ENCODE measurements at regions not wholly inside any gene's neighbourhood (a gene's known extent, or its start where the extent isn't known, plus 50 kb on each side); places are given as distances from the start of the nearest gene placed in this dataset.
"Not testable (repeated sequence)": the region's sequence is repeated elsewhere in the genome, so short reads cannot be mapped to it uniquely, and the experiment has no call there.

- intact Hi-C loops (cut with DNase I): no loop called here
- Histone ChIP-seq H3K9me3 (no peaks in the 10 kb centered on the region), H3K4me1 (no peaks in the 10 kb centered on the region), H3K4me3 (no peak overlapping the region), H3K27ac (no peak overlapping the region), H3K36me3 (no peaks in the 10 kb centered on the region), H3K27me3 (no peaks in the 10 kb centered on the region)
- ATAC-seq (peak; percentile 53), DNase-seq (no peak)
- TF ChIP-seq, protein P1, sequence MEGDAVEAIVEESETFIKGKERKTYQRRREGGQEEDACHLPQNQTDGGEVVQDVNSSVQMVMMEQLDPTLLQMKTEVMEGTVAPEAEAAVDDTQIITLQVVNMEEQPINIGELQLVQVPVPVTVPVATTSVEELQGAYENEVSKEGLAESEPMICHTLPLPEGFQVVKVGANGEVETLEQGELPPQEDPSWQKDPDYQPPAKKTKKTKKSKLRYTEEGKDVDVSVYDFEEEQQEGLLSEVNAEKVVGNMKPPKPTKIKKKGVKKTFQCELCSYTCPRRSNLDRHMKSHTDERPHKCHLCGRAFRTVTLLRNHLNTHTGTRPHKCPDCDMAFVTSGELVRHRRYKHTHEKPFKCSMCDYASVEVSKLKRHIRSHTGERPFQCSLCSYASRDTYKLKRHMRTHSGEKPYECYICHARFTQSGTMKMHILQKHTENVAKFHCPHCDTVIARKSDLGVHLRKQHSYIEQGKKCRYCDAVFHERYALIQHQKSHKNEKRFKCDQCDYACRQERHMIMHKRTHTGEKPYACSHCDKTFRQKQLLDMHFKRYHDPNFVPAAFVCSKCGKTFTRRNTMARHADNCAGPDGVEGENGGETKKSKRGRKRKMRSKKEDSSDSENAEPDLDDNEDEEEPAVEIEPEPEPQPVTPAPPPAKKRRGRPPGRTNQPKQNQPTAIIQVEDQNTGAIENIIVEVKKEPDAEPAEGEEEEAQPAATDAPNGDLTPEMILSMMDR (IDR thresholded peaks at IDR 0.05): no peak
Measured at GRCh38 chrX:7996851-7997250, 69.6 kb upstream of the PNPLA4 start.

DNA sequence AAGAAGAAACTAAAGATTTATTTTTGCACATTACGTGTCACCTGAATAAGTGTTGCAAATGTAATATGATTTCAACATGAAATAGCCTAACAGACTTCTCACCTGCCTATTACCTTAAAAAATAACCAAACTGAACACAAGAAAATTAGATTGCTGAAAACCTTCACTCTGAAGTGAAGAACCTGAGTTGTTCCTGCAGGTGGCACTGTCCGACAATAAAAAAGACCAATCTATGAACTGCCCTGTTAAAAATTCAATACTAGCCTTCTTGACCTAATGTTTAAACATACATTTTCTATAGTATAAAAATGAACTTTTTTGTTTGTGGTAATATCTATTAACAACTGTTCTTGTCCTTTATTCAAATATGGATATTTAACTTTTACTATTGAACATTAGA, 69.2 kb upstream of the PNPLA4 start:
- Histone ChIP-seq H3K27me3 (no peaks in the 10 kb centered on the region), H3K4me1 (no peaks in the 10 kb centered on the region), H3K9me3 (no peaks in the 10 kb centered on the region), H3K36me3 (no peaks in the 10 kb centered on the region), H3K27ac (no peak overlapping the region), H3K4me3 (no peak overlapping the region)
- TF ChIP-seq, protein P1 (IDR thresholded peaks at IDR 0.05): peak; percentile 55
- intact Hi-C loops (cut with DNase I): no loop called here
- peak; percentile 67 for ATAC-seq
- DNase-seq: no peak

GRCh38 chrX:7993873-7994272, 66.7 kb upstream of the PNPLA4 start:
- Histone ChIP-seq H3K27ac (no peak overlapping the region), H3K36me3 (no peaks in the 10 kb centered on the region), H3K27me3 (no peaks in the 10 kb centered on the region), H3K9me3 (no peaks in the 10 kb centered on the region), H3K4me3 (no peak overlapping the region), H3K4me1 (no peaks in the 10 kb centered on the region)
- TF ChIP-seq, protein P1 (IDR thresholded peaks at IDR 0.05): no peak
- DNase-seq (no peak), ATAC-seq (no peak)
- intact Hi-C loops (cut with DNase I): no loop called here

GRCh38 chrX:7988013-7988759, 61.0 kb upstream of the PNPLA4 start:
- ATAC-seq; H3K4me3 ChIP-seq; H3K9me3 ChIP-seq; H3K27me3 ChIP-seq; H3K36me3 ChIP-seq; H3K4me1 ChIP-seq; DNase-seq; H3K27ac ChIP-seq; intact Hi-C loops (cut with DNase I): not testable (repeated sequence)

DNA sequence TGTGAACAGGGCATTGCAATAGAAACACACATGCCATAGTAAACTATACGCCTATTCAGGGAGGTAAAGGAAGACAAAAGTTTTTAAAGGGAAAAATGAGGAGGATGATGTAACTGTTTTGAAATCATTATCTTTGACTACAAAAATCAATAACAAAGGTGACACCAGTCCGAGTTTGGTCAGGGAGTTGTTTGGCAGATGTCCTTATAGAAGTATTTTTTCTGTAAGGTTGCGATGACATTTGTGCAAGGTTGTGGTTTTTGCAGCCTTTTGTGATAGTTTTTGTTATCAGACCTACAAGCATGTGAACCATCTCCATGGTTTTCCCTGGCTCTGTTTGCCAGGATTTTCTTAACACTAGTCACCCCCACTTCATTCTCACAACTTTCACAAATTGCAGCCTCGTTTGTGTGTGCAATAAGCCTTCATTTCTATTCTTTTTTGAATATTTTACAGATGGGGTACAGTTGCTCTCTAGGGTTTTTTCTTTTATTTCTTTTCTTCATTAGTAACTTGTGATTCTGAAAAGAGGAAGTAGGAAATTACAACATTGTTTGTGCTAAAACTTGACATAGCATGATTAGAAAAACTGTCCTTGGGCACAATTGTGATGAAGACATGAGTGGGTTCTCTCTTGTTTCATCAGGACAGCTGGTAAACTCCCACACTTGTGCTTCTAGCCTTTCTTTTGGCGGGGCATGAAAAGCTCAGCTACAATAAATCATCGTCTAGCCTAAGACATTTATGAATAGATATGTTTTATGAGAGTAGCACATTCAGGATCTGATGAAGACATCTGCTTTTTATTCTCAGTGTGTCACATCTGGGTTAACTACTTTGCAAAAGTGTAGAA, 60.2 kb upstream of the PNPLA4 start:
- H3K36me3 ChIP-seq: no peaks in the 10 kb centered on the region
- H3K4me3 ChIP-seq: no peak overlapping the region
- H3K4me1 ChIP-seq: no peaks in the 10 kb centered on the region
- ATAC-seq (peak; percentile 41), DNase-seq (no peak)
- TF ChIP-seq, protein P1 (IDR thresholded peaks at IDR 0.05): no peak
- intact Hi-C loops (cut with DNase I): no loop called here
- H3K27ac ChIP-seq: no peak overlapping the region
- H3K9me3 ChIP-seq: no peaks in the 10 kb centered on the region
- H3K27me3 ChIP-seq: no peaks in the 10 kb centered on the region

- intact Hi-C loops (cut with DNase I); H3K9me3 ChIP-seq; H3K4me1 ChIP-seq; ATAC-seq; H3K27me3 ChIP-seq; H3K4me3 ChIP-seq; H3K27ac ChIP-seq; DNase-seq; H3K36me3 ChIP-seq: not testable (repeated sequence)
Measured at GRCh38 chrX:7986738-7987137, 59.5 kb upstream of the PNPLA4 start.

All from upper lobe of right lung (tissue), 1 donor.